MM.1S (cell line): ENCODE measurements at regions not wholly inside any gene's neighbourhood (a gene's known extent, or its start where the extent isn't known, plus 50 kb on each side); places are given as distances from the start of the nearest gene placed in this dataset.
A peak's percentile ranks its signal among the peaks of the same experiment; 100 is the strongest.

Experiments used
- DNase-seq: peaks from one replicate; pipeline ENCODE4 v3.0.0-alpha.2; 2015
- H2AFZ ChIP-seq: fragments of 300-600 bp; sonication (generic); 2 replicates; pipeline ENCODE4 v1.6.0; 2016; ENCODE audit warnings: antibody characterized with exemption, low read length
- H3F3A ChIP-seq: fragments of 300-600 bp; sonication (generic); 2 replicates; pipeline ENCODE4 v1.6.1; 2016; ENCODE audit warnings: mild to moderate bottlenecking, antibody characterized with exemption, low read length, moderate library complexity, mixed read lengths; ENCODE audit not compliant: insufficient read depth
- H3K27ac ChIP-seq: fragments of 300-600 bp; sonication (generic); 2 replicates; pipeline ENCODE4 v1.5.1; 2016; ENCODE audit warnings: mild to moderate bottlenecking, low read length
- H3K27me3 ChIP-seq: fragments of 300-600 bp; sonication (generic); replicated peaks from 2 replicates; pipeline ENCODE4 v1.6.0; 2016; ENCODE audit warnings: low read length; ENCODE audit not compliant: insufficient read depth
- H3K36me3 ChIP-seq: fragments of 300-600 bp; sonication (generic); replicated peaks from 2 replicates; pipeline ENCODE4 v1.6.1; 2016; ENCODE audit warnings: mild to moderate bottlenecking, low read length, mixed read lengths; ENCODE audit not compliant: insufficient read depth
- H3K4me1 ChIP-seq: fragments of 300-600 bp; sonication (generic); 2 replicates; pipeline ENCODE4 v1.6.1; 2016; ENCODE audit warnings: low read length, mixed read lengths
- H3K4me2 ChIP-seq: fragments of 300-600 bp; sonication (generic); 2 replicates; pipeline ENCODE4 v1.6.0; 2016; ENCODE audit warnings: low read depth, low read length
- H3K4me3 ChIP-seq: fragments of 300-600 bp; sonication (generic); 2 replicates; pipeline ENCODE4 v1.5.1; 2016; ENCODE audit warnings: low read length, mixed read lengths
- H3K79me2 ChIP-seq: fragments of 300-600 bp; sonication (generic); 2 replicates; pipeline ENCODE4 v1.6.1; 2016; ENCODE audit warnings: mixed run types, low read length, mixed read lengths
- H3K9ac ChIP-seq: fragments of 300-600 bp; sonication (generic); 2 replicates; pipeline ENCODE4 v1.6.1; 2016; ENCODE audit warnings: low read length, mixed read lengths
- H3K9me2 ChIP-seq: fragments of 300-600 bp; sonication (generic); replicated peaks from 2 replicates; pipeline ENCODE4 v1.6.1; 2016; ENCODE audit warnings: mild to moderate bottlenecking, low read length, mixed read lengths; ENCODE audit not compliant: insufficient read depth
- H3K9me3 ChIP-seq: fragments of 300-600 bp; sonication (generic); replicated peaks from 2 replicates; pipeline ENCODE4 v1.6.1; 2016; ENCODE audit warnings: mild to moderate bottlenecking, low read length, mixed read lengths; ENCODE audit not compliant: insufficient read depth
- H4K20me1 ChIP-seq: fragments of 300-600 bp; sonication (generic); 2 replicates; pipeline ENCODE4 v1.6.1; 2016; ENCODE audit warnings: mild to moderate bottlenecking, low read length, moderate library complexity, mixed read lengths; ENCODE audit not compliant: insufficient read depth
- EZH2 ChIP-seq: fragments of 300-600 bp; sonication (generic); optimal IDR thresholded peaks from 2 replicates; pipeline ENCODE3; 2017; ENCODE audit warnings: low read depth, mild to moderate bottlenecking, antibody characterized with exemption, low read length, mixed read lengths
- EZH2phosphoT487 ChIP-seq: fragments of 300-600 bp; sonication (generic); IDR thresholded peaks from 2 replicates; pipeline ENCODE4 v1.6.1; 2018; ENCODE audit warnings: antibody characterized with exemption, low read length
- TF ChIP-seq, protein P1 (sequence below): fragments of 300-600 bp; sonication (generic); IDR thresholded peaks from 2 replicates; pipeline ENCODE4 v1.5.1; 2016; ENCODE audit warnings: antibody characterized with exemption, low read length, mixed read lengths

DNA sequence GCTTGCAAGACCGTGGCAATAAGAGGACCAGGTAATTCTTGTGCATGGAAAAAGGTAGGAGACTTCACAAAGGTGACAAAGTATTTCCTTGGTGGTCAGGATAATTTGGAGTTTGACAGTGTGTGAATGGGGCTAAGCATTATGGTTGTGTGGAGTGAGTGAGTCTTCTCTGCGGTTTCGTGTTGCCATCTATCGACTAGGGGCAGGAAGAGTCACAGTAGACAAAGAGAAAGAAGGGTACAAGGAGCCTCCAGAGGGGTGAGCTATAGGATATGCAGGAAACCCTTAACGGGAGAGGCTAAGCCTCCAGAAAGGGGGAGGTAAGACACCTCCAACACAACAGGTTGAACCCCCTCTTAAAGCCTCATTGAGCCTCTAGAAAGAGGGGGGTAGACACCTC is 64.0 kb upstream of the RANBP6 start:
- no peaks in the 10 kb centered on the region for H4K20me1 ChIP-seq
- no peaks in the 10 kb centered on the region for H3K79me2 ChIP-seq
- TF ChIP-seq, protein P1, sequence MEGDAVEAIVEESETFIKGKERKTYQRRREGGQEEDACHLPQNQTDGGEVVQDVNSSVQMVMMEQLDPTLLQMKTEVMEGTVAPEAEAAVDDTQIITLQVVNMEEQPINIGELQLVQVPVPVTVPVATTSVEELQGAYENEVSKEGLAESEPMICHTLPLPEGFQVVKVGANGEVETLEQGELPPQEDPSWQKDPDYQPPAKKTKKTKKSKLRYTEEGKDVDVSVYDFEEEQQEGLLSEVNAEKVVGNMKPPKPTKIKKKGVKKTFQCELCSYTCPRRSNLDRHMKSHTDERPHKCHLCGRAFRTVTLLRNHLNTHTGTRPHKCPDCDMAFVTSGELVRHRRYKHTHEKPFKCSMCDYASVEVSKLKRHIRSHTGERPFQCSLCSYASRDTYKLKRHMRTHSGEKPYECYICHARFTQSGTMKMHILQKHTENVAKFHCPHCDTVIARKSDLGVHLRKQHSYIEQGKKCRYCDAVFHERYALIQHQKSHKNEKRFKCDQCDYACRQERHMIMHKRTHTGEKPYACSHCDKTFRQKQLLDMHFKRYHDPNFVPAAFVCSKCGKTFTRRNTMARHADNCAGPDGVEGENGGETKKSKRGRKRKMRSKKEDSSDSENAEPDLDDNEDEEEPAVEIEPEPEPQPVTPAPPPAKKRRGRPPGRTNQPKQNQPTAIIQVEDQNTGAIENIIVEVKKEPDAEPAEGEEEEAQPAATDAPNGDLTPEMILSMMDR: no peak
- TF ChIP-seq EZH2phosphoT487 (no peak), EZH2 (no peak)
- no peaks in the 10 kb centered on the region for H3F3A ChIP-seq
- H2AFZ ChIP-seq: peak overlapping the region; percentile 76; the same call in 1 of the 2 replicates
- peak overlapping the region; percentile 60 for H3K4me3 ChIP-seq
- no peaks in the 10 kb centered on the region for H3K9me3 ChIP-seq
- H3K4me1 ChIP-seq: no peaks in the 10 kb centered on the region
- peak overlapping the region; percentile 54; the same call in 1 of the 2 replicates for H3K4me2 ChIP-seq
- no peaks in the 10 kb centered on the region for H3K9me2 ChIP-seq
- no peak overlapping the region for H3K9ac ChIP-seq
- no peak for DNase-seq
- no peaks in the 10 kb centered on the region for H3K36me3 ChIP-seq
- no peaks in the 10 kb centered on the region for H3K27me3 ChIP-seq
- H3K27ac ChIP-seq: no peak overlapping the region

DNA sequence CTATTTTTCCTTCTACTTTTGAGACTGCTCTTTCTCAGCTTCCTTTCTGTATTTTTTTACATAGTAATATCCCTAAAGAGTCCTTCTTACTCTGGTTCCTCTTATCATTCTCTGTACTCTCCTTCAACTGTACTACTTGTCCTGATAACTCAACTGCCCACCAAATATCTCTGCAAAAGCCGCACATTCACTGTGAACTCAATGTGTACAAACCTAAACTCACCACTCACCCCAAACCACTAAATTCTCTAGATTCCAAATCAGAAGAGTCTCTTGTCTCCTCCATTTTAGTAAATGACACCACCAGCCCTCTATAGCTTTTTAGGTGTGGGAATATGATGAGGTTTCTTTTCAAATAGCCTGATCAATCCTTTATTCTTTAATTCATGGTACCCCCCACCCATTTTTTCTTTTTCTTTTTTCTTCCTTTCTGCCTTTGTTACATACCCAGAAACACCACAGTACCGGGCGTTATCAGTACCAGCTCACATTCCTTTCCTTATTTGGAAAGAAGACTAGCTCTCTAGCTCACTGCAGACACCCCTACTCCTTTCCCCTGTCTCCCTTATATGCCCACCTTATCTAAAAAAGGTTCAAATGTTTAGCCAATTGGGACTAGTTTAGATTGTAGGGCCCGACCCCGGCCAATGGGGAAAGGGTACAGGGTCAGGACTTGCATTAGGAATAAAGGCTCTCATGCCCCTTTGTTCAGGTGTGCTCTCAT is 63.1 kb upstream of the RANBP6 start:
- Histone ChIP-seq H3K27ac (no peak overlapping the region), H3K27me3 (no peaks in the 10 kb centered on the region), H2AFZ (no peak overlapping the region), H3K4me1 (no peaks in the 10 kb centered on the region), H3K4me2 (no peak overlapping the region), H3K9me3 (no peaks in the 10 kb centered on the region), H3K36me3 (no peaks in the 10 kb centered on the region), H3K9ac (no peak overlapping the region), H3K4me3 (no peak overlapping the region), H4K20me1 (no peaks in the 10 kb centered on the region), H3F3A (no peaks in the 10 kb centered on the region), H3K79me2 (no peaks in the 10 kb centered on the region), H3K9me2 (no peaks in the 10 kb centered on the region)
- TF ChIP-seq, protein P1: no peak
- no peak for TF ChIP-seq EZH2phosphoT487
- TF ChIP-seq EZH2: no peak
- no peak for DNase-seq

DNA sequence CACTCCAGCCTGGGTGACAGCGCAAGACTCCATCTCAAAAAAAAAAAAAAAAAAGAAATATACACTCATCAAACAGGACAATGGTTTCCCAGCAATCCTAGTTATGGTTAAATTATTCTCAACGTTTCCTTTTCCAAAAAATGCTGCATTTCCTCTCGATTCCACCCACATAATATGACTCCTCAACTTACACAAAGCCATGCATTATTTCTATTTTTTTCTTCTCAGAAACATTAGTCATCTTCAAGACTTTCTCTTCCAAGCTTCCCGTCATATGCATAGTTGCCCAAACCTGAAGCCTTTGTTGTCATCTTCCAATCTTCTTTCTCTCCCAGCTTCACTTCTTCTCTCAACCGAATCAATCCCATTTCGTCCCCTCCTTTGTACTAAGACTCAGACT is 61.4 kb upstream of the RANBP6 start:
- no peaks in the 10 kb centered on the region for H3K27me3 ChIP-seq
- H3K36me3 ChIP-seq: no peaks in the 10 kb centered on the region
- H3K9me2 ChIP-seq: no peaks in the 10 kb centered on the region
- no peaks in the 10 kb centered on the region for H3F3A ChIP-seq
- no peaks in the 10 kb centered on the region for H3K79me2 ChIP-seq
- H3K4me2 ChIP-seq: no peak overlapping the region
- H2AFZ ChIP-seq: no peak overlapping the region
- no peak overlapping the region for H3K9ac ChIP-seq
- H3K4me3 ChIP-seq: no peak overlapping the region
- DNase-seq: no peak
- no peaks in the 10 kb centered on the region for H4K20me1 ChIP-seq
- no peak overlapping the region for H3K27ac ChIP-seq
- H3K9me3 ChIP-seq: no peaks in the 10 kb centered on the region
- no peaks in the 10 kb centered on the region for H3K4me1 ChIP-seq
- TF ChIP-seq EZH2phosphoT487 (no peak), EZH2 (no peak)
- TF ChIP-seq, protein P1: no peak
